Stimulated activated naive CD8-positive, alpha-beta T cell treated with anti-CD3 and anti-CD28 coated beads, Interleukin-15, Interleukin-2, amounts not matched to agents 100 U/mL and 50 U/mL, for 24 hours (primary cell): ENCODE measurements at regions not wholly inside any gene's neighbourhood (a gene's known extent, or its start where the extent isn't known, plus 50 kb on each side); places are given as distances from the start of the nearest gene placed in this dataset.
"Not testable (repeated sequence)": the region's sequence is repeated elsewhere in the genome, so short reads cannot be mapped to it uniquely, and the experiment has no call there.

ENCODE experiments used
- ATAC-seq: fragments of 150-1000 bp; cut with Tn5 transposase; one replicate; pipeline ENCODE4 v1.10.0; 2021
- DNase-seq: peaks from one replicate; pipeline ENCODE4 v3.0.0; 2021

- ATAC-seq (no peak), DNase-seq (no peak)
Observed at GRCh38 chr19:29054886-29055675, 157.9 kb downstream of the UQCRFS1 start.

- DNase-seq (no peak), ATAC-seq (no peak)
Observed at GRCh38 chr19:29048873-29049272, 164.1 kb downstream of the UQCRFS1 start.

- DNase-seq (no peak), ATAC-seq (no peak)
Observed at GRCh38 chr19:29045679-29046254, 167.2 kb downstream of the UQCRFS1 start.

GRCh38 chr19:29044037-29044436, 168.9 kb downstream of the UQCRFS1 start:
- ATAC-seq (no peak), DNase-seq (no peak)

GRCh38 chr19:29042450-29042849, 170.5 kb downstream of the UQCRFS1 start:
- ATAC-seq, result no peak
- DNase-seq, result no peak

GRCh38 chr19:29040951-29041350, 172.0 kb downstream of the UQCRFS1 start:
- DNase-seq, result no peak
- ATAC-seq, result no peak

GRCh38 chr19:29040292-29040691, 172.7 kb downstream of the UQCRFS1 start:
- DNase-seq (no peak), ATAC-seq (no peak)

GRCh38 chr19:29039036-29039435, 173.9 kb downstream of the UQCRFS1 start:
- not testable (repeated sequence) for DNase-seq, ATAC-seq

- no peak for ATAC-seq
- no peak for DNase-seq
Observed at GRCh38 chr19:29031216-29031615, 181.7 kb downstream of the UQCRFS1 start.

- ATAC-seq (no peak), DNase-seq (no peak)
Observed at GRCh38 chr19:29029268-29029958, 183.5 kb downstream of the UQCRFS1 start.

GRCh38 chr19:29022599-29022998, 190.4 kb downstream of the UQCRFS1 start:
- ATAC-seq (no peak), DNase-seq (no peak)

- no peak for ATAC-seq
Observed at GRCh38 chr19:29022165-29022564, 190.8 kb downstream of the UQCRFS1 start.

GRCh38 chr19:29021232-29021916, 191.6 kb downstream of the UQCRFS1 start:
- DNase-seq (no peak), ATAC-seq (no peak)

More at GRCh38 chr19:29022165-29022564, 190.8 kb downstream of the UQCRFS1 start:
- no peak for DNase-seq

GRCh38 chr19:29019403-29019802, 193.5 kb downstream of the UQCRFS1 start:
- ATAC-seq (no peak), DNase-seq (no peak)

GRCh38 chr19:29018542-29018941, 194.4 kb downstream of the UQCRFS1 start:
- ATAC-seq, result no peak
- DNase-seq, result no peak

GRCh38 chr19:29017788-29018187, 195.2 kb downstream of the UQCRFS1 start:
- ATAC-seq, result no peak

GRCh38 chr19:29016926-29017760, 195.8 kb downstream of the UQCRFS1 start:
- ATAC-seq (no peak), DNase-seq (no peak)

More at GRCh38 chr19:29017788-29018187, 195.2 kb downstream of the UQCRFS1 start:
- DNase-seq, result no peak

- ATAC-seq (no peak), DNase-seq (no peak)
Observed at GRCh38 chr19:29016353-29016752, 196.6 kb downstream of the UQCRFS1 start.

GRCh38 chr19:29015569-29015968, 197.4 kb downstream of the UQCRFS1 start:
- DNase-seq (no peak), ATAC-seq (no peak)

- no peak for ATAC-seq
- no peak for DNase-seq
Observed at GRCh38 chr19:29014857-29015436, 198.0 kb downstream of the UQCRFS1 start.

- DNase-seq, result no peak
- ATAC-seq, result no peak
Observed at GRCh38 chr19:29013988-29014387, 199.0 kb downstream of the UQCRFS1 start.
